NCI-H69 (cell line): ENCODE measurements at regions not wholly inside any gene's neighbourhood (a gene's known extent, or its start where the extent isn't known, plus 50 kb on each side); places are given as distances from the start of the nearest gene placed in this dataset.

Source experiments
- DNase-seq: peaks from one replicate; lab custom pipeline; 2025; lab: John Stamatoyannopoulos, UW

GRCh38 chr12:62128175-62128975, 131.8 kb upstream of the USP15 start:
- DNase-seq, result no peak

DNA sequence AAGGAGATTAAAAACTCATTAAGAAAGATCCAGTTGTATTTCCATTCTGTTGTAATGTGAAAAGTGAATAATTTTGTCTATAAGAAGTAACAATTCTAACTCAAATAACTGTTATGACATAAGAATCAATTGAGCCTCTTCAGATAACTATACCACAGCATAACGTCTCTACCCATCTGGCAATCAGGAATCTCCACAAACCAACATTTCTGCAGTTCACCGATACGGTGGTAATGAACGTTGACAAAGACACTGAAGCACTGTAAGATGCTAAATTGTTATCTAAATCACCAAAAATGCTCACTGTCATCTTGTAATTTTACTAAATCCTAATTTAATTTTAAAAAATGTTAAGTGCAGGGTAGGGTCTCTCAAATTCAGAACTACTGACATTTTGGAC, 130.9 kb upstream of the USP15 start:
- DNase-seq, result no peak

DNA sequence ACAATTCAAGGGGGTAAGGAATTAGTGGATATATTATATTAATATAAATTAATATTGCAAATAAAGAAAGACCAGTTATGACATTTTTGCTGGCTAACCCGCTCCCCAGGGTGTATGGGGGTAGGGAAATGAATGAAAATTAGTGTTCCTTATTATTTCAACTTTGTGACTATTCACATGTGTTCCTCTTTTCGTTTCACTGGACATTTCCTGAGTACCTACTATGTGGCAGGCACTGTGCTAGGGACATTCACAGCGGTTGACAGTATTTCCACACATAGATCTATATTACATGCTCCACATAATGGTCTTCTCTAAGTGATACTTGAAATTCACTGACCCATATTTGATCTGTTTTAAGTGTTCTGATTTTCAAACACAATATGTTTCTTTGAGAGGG, 129.8 kb upstream of the USP15 start:
- DNase-seq, result no peak

DNA sequence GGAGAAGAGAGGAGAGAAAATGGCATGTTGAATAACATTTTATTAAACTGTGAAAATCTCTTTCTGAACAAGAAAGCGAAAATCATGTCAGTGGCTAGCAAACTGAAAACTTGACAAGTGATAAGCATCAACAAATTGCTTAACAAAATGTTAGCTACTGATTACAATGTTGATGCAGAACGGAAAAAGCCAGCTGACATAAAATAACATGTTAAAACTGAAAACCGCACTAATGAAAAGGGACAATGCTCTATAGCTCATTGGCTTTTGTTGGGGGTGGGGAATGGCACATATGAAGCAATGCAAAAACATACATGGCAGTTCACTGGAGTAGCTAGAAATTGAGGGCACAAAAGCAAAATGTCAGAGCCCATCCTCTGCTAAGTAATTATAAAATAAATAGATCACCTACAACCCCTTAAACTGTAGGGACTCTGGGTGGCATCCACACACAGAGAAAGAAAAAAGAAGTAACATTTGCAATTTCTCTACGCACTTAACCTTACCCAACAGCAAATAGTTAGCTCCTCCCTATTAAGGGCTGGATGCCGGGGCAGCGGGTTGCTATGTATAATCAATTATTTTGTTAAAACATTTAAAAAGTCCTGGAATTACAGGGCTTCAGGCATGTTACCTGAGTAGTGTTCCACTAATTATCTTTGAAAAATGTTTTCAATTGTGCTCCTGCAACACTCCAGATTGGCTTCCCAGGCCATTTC, 129.2 kb upstream of the USP15 start:
- DNase-seq, result no peak

DNA sequence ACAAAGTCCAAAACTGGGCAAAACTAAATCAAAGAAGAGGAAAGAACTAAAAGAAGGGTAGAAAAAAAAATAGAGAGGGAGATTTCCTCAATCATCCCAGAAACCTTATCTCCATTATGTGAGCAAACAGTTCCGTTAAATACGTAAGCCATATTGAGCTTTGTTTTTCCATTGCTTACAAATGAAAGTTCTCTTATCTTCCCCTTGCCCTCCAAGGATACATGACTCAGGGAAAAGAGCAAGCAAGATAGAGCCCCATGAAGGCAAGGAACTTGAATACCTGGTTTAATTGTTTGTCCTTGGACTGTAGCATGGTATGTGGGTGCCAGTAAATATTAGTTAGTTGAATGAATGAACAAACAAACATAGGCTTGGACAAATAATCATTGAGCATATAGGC, 126.8 kb upstream of the USP15 start:
- DNase-seq, result no peak

GRCh38 chr12:62135553-62136200, 124.5 kb upstream of the USP15 start:
- DNase-seq, result no peak

- no peak for DNase-seq
Observed at GRCh38 chr12:62136496-62136895, 123.7 kb upstream of the USP15 start.

- DNase-seq, result no peak
Observed at GRCh38 chr12:62138527-62138926, 121.7 kb upstream of the USP15 start.

GRCh38 chr12:62146318-62146717, 113.9 kb upstream of the USP15 start:
- DNase-seq, result no peak

DNA sequence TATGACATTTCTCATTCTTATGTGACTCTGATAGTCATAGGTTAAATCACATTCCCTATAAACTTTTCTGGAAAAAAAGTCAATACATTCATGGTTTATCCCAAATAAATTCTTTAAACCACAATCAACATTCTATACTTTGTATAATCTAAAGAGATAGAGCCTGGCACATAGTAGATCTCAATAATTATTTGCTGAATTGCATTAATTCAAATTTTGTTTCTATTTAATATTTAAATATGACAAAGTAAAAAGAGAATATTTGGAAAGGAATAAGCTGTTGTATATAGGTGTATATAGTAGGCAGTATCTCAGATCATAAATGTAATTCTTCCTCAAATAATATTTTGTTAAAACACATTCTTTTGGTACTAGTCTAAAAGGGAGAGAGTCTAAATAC, 102.2 kb upstream of the USP15 start:
- DNase-seq, result no peak

- no peak for DNase-seq
Observed at GRCh38 chr12:62158461-62159360, 101.5 kb upstream of the USP15 start.

DNA sequence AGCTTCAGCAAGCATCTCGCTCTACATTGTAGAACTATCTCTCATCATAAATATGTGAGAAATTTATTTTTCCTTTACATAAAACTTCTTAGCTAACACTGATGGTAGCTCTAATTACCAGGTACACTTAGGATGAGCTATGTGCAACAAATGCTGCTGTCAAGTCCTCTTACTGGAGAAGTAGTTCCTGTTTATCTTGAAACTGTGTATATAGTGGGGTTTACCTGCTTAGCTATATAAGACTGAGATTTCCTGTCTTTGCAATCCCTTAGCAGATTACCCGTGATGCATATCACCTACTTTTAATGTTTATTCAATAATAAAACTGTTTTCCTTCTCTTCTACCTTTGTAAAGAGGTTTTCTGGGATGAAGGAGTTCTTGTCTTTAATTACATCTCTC, 98.0 kb upstream of the USP15 start:
- DNase-seq, result no peak

GRCh38 chr12:62163368-62163767, 96.8 kb upstream of the USP15 start:
- no peak for DNase-seq

- no peak for DNase-seq
Observed at GRCh38 chr12:62164036-62164435, 96.2 kb upstream of the USP15 start.

GRCh38 chr12:62166525-62166924, 93.7 kb upstream of the USP15 start:
- no peak for DNase-seq

- no peak for DNase-seq
Observed at GRCh38 chr12:62168411-62168810, 91.8 kb upstream of the USP15 start.

- DNase-seq, result no peak
Observed at GRCh38 chr12:62170241-62170640, 90.0 kb upstream of the USP15 start.

GRCh38 chr12:62190689-62191490, 69.3 kb upstream of the USP15 start:
- no peak for DNase-seq

DNA sequence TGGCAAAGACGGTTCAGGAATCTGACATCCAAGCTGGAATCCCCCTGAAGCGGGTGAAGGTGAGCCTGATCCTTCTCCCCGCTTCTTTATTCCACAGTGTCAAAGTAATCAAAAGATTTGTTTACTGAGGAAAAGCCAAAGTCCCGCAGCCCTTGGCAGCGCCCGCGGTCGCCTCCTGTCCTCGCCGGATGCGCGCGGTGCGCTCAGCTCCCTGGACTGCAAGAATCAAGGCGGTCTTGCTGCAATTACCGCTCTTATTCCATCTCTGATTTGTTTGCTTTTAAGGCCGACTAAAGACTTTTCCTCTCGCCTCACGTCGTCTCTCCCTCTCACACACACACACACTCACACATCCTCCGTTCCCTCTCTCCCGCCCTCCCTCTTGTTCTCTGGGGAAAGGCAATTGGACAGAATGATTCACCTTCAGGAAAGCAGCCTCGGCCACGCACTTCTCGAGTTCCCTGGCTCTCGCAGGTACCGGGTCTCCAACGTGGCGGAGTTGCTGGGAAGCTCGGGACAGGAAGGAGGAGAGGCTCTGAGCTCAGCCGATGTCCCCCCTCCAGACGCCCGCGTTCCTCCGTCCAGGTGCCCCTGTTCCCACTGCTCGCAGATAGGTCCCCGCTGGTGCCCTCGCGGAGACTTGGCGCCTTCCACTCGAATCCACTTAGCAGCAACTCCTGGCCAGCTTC, 68.6 kb upstream of the USP15 start:
- DNase-seq, result no peak

DNA sequence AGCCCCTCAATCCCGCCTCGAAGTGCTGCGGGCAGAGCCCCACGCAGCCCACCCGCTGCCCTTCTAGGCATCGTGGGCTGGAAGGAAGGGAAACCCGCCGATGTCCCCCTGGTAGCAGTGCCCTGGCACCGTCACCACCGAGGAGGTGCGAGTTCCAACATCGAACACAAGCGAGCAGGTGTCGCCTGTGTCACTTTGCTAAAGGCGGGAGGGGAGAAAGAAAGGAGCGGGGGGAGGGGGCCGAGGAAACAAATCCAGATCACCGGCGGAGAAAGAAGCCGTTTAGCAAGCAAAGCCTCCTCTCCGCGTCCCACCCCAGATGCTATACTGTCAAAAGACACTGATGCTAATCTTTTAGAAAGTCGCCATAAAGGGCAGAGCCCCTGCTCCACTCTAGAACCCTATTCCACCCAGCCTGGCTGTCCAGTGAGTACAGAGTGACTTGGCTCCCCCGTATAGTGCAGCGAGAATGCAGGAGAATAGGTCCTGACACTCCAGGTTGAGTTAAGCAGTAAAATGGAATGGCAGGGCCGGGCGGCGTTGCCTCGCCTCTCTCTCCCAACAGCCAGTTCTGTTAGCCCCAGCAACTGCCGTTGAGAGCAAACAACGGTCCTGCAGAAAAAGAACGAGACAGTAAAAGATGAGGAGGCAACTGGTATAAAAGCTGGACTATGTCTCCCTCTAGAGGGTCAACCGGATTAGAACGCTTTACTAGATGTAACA, 67.9 kb upstream of the USP15 start:
- peak; percentile 88 for DNase-seq
